ENCODE measurements at regions not wholly inside any gene's neighbourhood (a gene's known extent, or its start where the extent isn't known, plus 50 kb on each side); places are given as distances from the start of the nearest gene placed in this dataset.

DNA sequence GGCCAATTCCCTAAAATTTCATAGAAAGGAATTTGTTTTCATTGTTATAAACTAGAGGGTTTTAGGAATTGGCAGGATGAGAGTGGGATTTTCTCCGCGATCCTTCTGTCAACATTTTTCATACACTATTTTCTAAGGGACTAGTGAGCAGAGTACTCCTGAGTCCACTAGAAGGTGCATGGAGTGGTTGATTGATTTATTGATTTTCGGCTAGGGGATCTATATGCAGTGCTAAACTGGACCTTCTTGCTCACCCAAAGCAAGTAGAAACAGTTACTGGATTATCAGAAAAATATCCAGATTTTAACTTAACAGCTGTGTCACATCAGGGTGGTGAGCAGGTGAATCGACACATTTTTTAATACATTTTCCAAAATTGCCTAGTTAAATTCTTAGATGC, 159.9 kb upstream of the DTNA start:
- TF ChIP-seq CTCF (conservative IDR thresholded peaks at IDR 0.05; ENCODE audit: low read length) (no peak), EZH2phosphoT487 (IDR thresholded peaks at IDR 0.05; ENCODE audit: borderline replicate concordance, low read depth, low read length) (no peak)
